Islet precursor cell (in vitro differentiated cells): ENCODE measurements at regions not wholly inside any gene's neighbourhood (a gene's known extent, or its start where the extent isn't known, plus 50 kb on each side); places are given as distances from the start of the nearest gene placed in this dataset.
A peak's percentile ranks its signal among the peaks of the same experiment; 100 is the strongest.

Experiments
- DNase-seq: peaks from one replicate; pipeline ENCODE4 v3.0.0-alpha.2; 2018

- DNase-seq, result no peak
Observed at GRCh38 chr21:15400905-15401304, 328.9 kb upstream of the USP25 start.

DNA sequence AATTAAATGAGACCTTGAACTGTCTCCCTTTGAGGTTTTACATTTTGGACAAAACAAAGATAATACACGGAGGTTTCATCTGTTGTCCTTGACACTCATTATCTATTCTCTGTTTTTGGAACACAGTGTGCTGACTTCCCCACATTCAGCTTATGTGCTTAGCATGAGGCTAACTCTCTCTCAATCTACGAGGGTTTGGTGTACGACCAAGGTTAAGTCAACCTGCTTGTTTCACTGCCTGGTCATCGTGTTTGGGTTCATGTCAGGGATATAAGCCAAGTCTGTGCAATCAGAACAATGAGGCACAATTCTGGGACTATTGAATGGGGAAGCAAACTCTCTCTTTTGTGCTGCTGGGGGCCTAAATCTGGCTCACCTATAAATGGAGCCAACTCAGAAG, 328.5 kb upstream of the USP25 start:
- DNase-seq, result no peak

- no peak for DNase-seq
Observed at GRCh38 chr21:15405214-15405613, 324.6 kb upstream of the USP25 start.

- DNase-seq, result no peak
Observed at GRCh38 chr21:15406791-15407190, 323.0 kb upstream of the USP25 start.

GRCh38 chr21:15407585-15407984, 322.2 kb upstream of the USP25 start:
- DNase-seq, result no peak

GRCh38 chr21:15408089-15408488, 321.7 kb upstream of the USP25 start:
- DNase-seq, result peak; percentile 72

DNA sequence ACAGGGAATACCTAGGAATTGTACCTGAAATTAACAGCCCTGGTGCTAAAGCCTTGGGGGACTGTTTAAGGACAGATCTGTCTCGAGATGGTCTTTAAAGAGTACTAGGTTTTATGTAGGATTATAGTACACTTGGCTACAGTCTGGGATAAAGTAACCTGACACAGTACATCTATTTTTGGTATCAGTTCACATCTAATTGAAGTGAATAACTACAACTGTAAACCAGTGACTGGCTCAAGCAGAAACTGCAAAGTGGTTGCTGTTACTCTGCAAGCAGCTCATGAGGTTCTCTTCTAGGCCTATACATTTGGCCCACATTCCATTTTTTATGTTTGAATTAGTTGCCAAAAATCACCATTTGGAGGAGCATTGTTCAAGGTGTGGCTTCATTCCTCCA, 320.8 kb upstream of the USP25 start:
- no peak for DNase-seq

GRCh38 chr21:15410853-15411252, 318.9 kb upstream of the USP25 start:
- DNase-seq, result no peak

DNA sequence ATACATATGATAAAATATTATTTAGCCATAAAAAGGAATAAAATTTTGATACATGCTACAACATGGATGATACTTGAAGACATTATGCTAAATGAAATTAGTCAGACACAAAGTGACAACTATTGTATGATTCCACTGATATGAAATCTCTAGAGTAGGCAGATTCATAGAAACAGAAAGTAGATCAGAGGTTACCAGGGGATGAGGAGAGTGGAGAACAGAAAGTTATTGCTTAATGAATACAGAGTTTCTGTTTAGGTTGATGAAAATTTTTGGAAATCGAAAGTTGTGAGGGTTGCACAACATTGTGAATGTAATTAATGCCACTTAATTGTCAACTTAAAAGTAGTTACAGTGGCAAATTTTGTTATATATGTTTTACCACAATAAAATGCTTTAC, 315.7 kb upstream of the USP25 start:
- DNase-seq, result no peak

- no peak for DNase-seq
Observed at GRCh38 chr21:15415541-15416261, 314.1 kb upstream of the USP25 start.

DNA sequence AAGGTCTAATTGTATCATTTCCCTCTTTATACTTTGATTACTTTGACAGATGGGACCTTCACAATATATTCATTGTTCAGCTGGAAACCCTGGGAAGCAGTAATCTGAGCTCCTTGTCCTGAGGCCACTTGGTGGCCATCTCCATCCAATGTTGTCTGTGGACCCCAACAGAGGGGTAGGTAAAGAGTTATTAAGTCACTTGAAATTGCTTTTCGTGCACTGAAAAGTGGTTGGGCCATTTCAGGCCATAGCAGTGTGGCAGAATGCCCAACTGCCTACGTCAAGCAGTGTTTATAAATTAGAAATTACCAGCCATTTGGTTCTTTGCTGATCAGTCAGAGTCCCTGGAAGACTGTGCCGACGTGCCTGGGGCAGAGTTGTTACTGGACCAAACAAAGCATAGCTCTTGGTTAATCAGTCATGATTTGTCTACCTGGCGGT, 308.3 kb upstream of the USP25 start:
- DNase-seq, result no peak

GRCh38 chr21:15421947-15422346, 307.8 kb upstream of the USP25 start:
- no peak for DNase-seq

DNA sequence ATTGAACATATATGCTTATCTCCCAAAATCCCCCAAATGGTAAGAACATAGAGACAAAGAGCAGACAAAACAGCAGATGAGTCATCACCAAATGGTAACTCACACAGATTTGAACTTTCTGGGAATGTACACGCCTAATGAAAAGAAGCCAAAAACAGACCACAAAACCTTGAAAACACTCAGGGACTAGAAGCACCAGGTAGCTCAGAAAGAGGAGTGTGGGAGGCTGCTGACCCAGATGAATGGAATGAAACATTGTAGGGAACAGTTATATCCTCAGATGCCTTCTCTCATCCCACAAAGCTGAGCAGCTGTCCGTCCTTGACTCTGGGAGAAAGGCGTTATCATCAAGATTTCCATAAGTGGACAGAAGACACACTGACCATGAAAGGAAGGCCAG, 307.0 kb upstream of the USP25 start:
- DNase-seq, result peak; percentile 77

DNA sequence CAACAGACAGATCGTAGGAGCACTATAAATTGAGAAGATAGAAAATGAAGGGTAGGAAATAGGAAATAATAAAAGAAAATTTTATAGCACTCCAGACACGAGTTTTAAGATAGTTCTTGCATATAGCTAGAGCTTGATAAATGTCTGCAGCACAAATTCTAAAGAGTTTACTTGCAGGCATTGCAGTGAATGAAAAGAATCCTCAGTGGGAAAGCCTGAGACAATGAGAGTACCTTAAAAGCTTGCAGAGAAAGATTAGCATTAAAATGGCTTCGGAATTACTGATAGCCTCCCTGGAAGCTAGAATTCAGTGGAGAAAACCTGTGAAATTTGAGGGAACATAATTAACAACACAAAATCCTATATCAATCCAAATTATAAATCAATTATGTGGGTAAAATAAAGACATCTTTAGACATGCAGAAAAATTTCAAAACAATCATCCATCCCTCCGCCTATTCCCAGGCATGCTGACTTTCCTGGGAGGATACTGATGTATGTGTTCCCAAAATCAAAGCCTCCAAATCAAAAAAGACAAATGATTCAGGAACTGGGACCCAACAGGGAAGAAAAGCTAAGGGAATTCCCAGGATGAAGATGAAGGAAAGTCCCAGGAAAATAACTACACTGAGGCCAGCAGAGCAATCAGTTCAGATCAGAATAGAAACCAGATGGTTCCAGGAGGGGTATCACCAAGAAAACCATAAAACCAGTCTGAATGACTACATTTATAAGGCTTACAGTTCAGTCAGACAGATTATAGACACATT, 305.9 kb upstream of the USP25 start:
- no peak for DNase-seq

- DNase-seq, result no peak
Observed at GRCh38 chr21:15425049-15425448, 304.7 kb upstream of the USP25 start.

DNA sequence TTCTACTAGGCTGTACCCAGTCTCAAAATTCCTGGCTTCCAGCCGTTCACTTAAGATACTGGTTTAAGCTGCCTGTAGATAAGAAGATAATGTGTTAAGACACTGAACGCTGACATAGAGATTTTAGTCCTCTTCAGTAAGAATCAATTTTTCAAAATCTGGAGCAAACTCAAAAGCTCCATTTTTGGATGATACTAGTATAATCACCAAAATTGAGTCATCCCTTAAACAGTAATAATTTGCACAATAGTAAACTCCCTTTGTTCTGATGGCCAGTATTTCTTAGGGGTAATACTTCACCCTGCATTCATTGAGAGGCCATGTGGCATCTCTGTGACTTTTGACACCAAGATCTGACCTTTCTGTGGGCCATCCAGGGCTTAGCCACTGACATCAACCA, 299.8 kb upstream of the USP25 start:
- no peak for DNase-seq

DNA sequence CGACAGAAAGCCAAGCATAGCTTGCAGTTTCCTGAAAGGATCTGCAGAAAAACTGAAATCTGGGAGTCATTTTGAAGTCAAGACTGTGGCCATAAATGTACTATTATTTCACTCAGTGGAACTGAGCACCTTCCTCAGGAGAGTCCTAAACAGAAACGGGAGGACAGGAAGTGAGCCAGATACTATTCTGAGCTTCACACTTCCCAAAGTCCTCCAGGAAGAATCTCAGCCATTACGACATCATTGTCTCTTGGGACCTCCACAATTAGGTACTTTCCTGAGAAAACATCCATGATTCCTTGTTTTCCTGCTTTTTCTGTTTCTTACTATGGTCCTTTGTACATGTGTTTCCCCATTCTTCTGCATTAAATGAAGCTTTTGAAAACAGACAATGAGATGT, 299.2 kb upstream of the USP25 start:
- no peak for DNase-seq

GRCh38 chr21:15431053-15431452, 298.7 kb upstream of the USP25 start:
- no peak for DNase-seq

DNA sequence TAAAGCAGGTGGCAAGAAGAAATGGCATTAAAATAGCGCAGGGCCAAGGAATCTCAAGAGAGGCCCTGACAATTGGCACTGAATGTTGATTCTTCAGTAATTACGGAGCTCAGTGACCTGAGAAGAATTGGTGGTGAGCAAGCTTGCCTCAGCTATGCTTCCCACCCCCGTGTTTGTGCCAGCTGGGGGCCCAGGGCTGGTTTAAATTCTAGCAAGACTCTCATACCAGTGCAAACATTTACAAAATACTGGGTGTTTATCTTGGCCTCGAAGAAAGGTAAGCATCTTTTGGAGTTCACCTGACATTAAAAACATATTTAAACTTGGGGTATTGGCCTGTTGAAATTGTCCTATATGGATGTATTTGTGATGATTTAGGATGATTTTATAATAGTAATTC, 296.7 kb upstream of the USP25 start:
- no peak for DNase-seq

DNA sequence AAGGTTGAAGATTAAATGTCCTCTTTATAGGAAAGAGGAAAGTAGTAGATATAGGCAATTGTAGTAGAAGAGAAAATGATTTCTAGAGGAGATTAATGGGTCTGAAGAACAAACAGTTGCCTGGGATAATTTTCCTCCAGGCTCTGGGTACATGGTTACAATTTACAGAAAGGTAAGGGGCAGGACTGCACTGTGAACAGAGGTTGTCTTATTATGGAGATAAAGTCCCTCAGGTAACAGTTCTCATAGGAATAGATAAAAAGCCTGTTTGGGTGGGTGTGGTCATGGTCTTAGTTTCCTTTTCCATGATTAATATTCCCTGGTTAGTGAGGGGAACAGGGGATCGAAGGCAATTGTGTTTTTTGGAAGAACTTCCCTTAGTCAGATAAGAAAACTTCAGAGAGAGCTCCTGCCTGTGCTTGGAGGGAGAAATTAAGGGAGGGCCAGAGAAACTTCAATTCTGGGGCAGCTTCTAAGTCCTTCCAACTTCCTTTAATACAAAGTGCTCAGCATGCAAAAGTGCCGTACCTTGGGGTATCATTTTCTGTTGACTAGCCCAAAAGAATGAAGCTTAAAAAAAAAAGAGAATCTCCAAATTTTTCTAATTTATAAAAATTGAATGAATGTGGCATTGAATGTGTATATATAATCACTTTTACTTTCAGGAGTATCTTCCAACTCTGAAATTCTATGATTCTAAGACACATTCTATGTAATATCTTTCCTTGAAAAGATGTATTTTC, 295.4 kb upstream of the USP25 start:
- no peak for DNase-seq

GRCh38 chr21:15436031-15436430, 293.8 kb upstream of the USP25 start:
- no peak for DNase-seq

GRCh38 chr21:15437883-15438282, 291.9 kb upstream of the USP25 start:
- no peak for DNase-seq

DNA sequence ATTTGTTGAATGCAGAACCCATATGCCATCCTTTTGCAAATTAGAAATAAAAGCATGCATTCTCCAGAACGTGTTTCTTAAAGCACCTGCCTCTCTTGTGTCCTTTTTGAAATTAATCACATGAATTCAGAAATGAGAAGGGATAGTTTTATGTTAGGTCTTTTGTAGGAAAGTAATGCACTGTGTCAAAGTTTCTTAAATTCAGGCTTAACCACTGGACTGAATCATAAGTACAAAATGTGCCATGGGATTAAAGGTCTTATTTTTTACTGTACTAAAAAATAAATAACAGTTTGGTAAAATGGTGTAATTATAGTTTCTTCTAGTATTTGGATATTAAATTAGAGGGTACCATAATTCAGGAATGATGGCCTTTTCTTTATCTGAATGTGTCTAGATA, 290.1 kb upstream of the USP25 start:
- DNase-seq, result no peak

DNA sequence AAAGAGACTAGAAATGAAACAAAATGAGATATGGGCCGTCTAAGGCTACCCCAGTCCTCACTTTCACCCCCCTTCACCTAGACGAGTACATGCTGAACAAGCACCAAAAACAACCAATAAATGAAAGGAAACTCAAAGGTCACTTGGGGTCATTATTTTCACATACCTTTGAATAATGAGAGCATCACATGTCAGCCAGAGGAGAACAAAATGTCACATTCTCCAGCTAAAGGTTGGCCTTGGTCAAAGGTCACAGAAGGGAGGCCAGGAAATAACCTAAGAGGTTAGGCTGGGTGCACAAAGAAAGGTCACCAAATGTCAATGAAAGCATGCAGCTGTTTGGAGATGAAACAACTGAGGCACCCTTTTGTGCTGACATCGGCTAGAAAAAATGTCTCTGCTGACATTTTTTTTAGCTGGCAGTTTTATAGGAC, 288.7 kb upstream of the USP25 start:
- DNase-seq, result no peak
